ENCODE measurements at regions not wholly inside any gene's neighbourhood (a gene's known extent, or its start where the extent isn't known, plus 50 kb on each side); places are given as distances from the start of the nearest gene placed in this dataset.
"Not testable (repeated sequence)": the region's sequence is repeated elsewhere in the genome, so short reads cannot be mapped to it uniquely, and the experiment has no call there.

- TF ChIP-seq POLR2A, CTCF, EP300 (IDR thresholded peaks at IDR 0.05): not testable (repeated sequence)
These were observed 267.2 kb upstream of the PLCXD1 start for GRCh38 chrX:13821-14443.

Data from tibial nerve (tissue), 4 donors.